Psoas muscle (tissue), 7 donors: ENCODE measurements at regions not wholly inside any gene's neighbourhood (a gene's known extent, or its start where the extent isn't known, plus 50 kb on each side); places are given as distances from the start of the nearest gene placed in this dataset.

ENCODE experiments used
- ATAC-seq, 4 donors: fragments of 200-7000 bp; cut with Tn5 transposase; one replicate each; pipeline ENCODE4 v1.9.1; 2020; ENCODE audit warnings: moderate library complexity in 3 of 4, mild to moderate bottlenecking in 2 of 4
- DNase-seq, 2 donors: peaks; one replicate each; pipeline ENCODE4 v3.0.0-alpha.2; 2020
- H3K27ac ChIP-seq: fragments of 200-600 bp; one replicate; pipeline ENCODE4 v1.8.0; 2022
- H3K27me3 ChIP-seq, 3 donors: fragments of 200-600 bp in 1 of 3; one replicate each; pipeline versions ENCODE4 v1.6.1 to v1.8.0; 2013 to 2022; ENCODE audit warnings: low read length in 2 of 3, mild to moderate bottlenecking in 2 of 3, moderate library complexity in 1 of 3; ENCODE audit not compliant: insufficient read depth in 3 of 3
- H3K36me3 ChIP-seq, 2 donors: fragments of 200-600 bp in 1 of 2; one replicate each; pipeline versions ENCODE4 v1.6.1 to v1.8.0; 2013 to 2022; ENCODE audit warnings: low read depth in 1 of 2, mild to moderate bottlenecking in 1 of 2, moderate library complexity in 1 of 2; ENCODE audit not compliant: insufficient read depth in 1 of 2
- H3K4me1 ChIP-seq: fragments of 200-600 bp; one replicate; pipeline ENCODE4 v1.8.0; 2022
- H3K4me3 ChIP-seq: fragments of 200-600 bp; one replicate; pipeline ENCODE4 v1.8.0; 2022; ENCODE audit warnings: mild to moderate bottlenecking
- H3K9me3 ChIP-seq: fragments of 200-600 bp; one replicate; pipeline ENCODE4 v1.8.0; 2022
- WGBS, 3 donors: extraction: QIAGEN DNeasy Blood & Tissue Kit; methylation state at CpG; one replicate each; pipeline versions ENCODE4 v1.1.6 to v1.1.7; 2013; 5-methylcytosine and 5-hydroxymethylcytosine counted together
- intact Hi-C, 2 donors: fragments of 100-400 bp; cut with DNase I; formaldehyde crosslinking; loops; one replicate each; pipeline versions ENCODE4 v1.11.0 to v1.14.2; 2022
- TF ChIP-seq, protein P1 (sequence below): fragments of 200-600 bp; IDR thresholded peaks from one replicate; pipeline ENCODE4 v1.8.0; 2022; ENCODE audit warnings: antibody characterized with exemption
- donor health status: healthy with polysubstance abuse.
- donor health status: DM: no; HTN: no; CAD: no; lungs with moderate emphysema.
- donor health status: Bipolar disorder and iron deficiency.
- donor health status: healthy.
- donor health status: DM: yes; HTN: yes; CAD: no.
- donor health status: DM: no; HTN: no; CAD: no.
- donor health status: DM: yes; HTN: yes; CAD: no.

DNA sequence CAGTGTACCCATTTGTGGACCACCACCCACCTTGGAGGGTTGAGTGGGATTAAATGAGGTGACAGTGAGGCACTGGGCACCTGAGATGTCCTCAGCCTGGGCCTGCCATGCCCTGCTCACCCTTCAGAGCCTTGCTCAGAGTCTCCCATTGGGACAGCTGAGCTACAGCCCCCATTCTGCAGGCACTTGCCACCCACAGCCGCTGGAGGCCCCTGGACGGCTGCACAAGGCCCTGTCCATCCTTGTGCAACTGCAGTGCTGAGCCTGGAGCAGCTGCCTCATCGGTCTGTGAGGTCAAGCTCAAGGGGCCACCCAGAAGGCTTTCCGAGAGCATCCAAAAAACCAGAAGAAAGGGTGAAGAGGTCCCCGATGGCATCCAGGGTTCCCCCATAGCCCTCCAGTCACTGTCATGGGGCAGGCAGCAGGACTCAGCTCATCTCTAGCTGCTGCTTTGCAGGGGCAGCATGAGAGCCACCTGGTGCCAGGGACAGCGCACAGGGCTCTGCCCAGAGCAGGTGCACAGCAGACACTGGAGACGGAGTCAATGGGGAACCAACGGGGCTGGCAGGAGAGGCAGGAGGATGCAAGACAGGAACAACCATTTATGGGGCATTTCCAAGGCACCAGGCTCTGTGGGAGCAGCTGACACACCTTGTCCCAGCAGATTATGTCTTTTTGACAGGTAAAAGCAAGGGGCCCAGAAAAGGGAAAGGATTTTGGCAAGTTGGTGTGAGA is 84.6 kb downstream of the ARL6IP4 start:
- DNase-seq: peak in 1 of 2 donors; percentile 57
- 31 to 46% (median 33%) methylated on average over 8 of the region's 8 CpGs for WGBS, 3 donors

DNA sequence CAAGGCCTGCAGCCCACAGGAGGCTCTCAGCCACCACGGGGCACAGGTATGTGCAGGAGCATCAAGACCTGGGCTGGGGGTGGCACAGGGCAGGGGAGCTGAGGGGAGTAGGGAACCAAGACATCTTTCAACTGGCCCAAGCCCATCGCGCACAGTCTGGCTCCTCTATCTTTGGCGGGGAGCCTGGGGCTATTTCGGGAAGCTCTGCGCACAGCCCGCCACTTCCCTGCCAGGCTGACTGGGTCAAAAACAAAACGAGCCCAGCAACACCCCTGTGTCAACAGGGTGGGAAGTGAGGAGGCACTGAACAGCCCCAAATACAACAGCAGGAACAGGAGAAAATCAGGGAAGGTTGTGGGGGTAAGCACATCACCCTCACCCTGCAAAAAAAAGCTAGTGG is 83.9 kb downstream of the ARL6IP4 start:
- Histone ChIP-seq H3K27me3 (no peaks in the 10 kb centered on the region), H3K9me3 (no peaks in the 10 kb centered on the region), H3K36me3 (no peaks in the 10 kb centered on the region), H3K27ac (peak overlapping the region; percentile 95), H3K4me3 (no peak overlapping the region), H3K4me1 (peaks cover 81% of the 10 kb centered on the region)
- TF ChIP-seq, protein P1, sequence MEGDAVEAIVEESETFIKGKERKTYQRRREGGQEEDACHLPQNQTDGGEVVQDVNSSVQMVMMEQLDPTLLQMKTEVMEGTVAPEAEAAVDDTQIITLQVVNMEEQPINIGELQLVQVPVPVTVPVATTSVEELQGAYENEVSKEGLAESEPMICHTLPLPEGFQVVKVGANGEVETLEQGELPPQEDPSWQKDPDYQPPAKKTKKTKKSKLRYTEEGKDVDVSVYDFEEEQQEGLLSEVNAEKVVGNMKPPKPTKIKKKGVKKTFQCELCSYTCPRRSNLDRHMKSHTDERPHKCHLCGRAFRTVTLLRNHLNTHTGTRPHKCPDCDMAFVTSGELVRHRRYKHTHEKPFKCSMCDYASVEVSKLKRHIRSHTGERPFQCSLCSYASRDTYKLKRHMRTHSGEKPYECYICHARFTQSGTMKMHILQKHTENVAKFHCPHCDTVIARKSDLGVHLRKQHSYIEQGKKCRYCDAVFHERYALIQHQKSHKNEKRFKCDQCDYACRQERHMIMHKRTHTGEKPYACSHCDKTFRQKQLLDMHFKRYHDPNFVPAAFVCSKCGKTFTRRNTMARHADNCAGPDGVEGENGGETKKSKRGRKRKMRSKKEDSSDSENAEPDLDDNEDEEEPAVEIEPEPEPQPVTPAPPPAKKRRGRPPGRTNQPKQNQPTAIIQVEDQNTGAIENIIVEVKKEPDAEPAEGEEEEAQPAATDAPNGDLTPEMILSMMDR: no peak
- intact Hi-C loops: loop anchor here in 1 of 2 donors (2.0 kb wide), 1 partner anchor 32 kb away; no protein-coding TSS in a partner anchor
- DNase-seq (peak; percentile 74 to 91), ATAC-seq (peak; percentile 60 to 84 (median 70))
- WGBS, 3 donors: 11 to 17% (median 14%) methylated on average over 8 of the region's 8 CpGs

More for the DNA sequence above, 84.6 kb downstream of the ARL6IP4 start:
- peak; percentile 23 to 40 (median 31) for ATAC-seq
- H3K4me3 ChIP-seq: no peak overlapping the region
- TF ChIP-seq, protein P1: no peak
- H3K27me3 ChIP-seq: no peaks in the 10 kb centered on the region
- peaks cover 83% of the 10 kb centered on the region for H3K4me1 ChIP-seq
- H3K36me3 ChIP-seq: no peaks in the 10 kb centered on the region
- intact Hi-C loops: loop anchor here in 1 of 2 donors (2.0 kb wide), 1 partner anchor 32 kb away; no protein-coding TSS in a partner anchor
- H3K27ac ChIP-seq: peak overlapping the region; percentile 95
- H3K9me3 ChIP-seq: no peaks in the 10 kb centered on the region

DNA sequence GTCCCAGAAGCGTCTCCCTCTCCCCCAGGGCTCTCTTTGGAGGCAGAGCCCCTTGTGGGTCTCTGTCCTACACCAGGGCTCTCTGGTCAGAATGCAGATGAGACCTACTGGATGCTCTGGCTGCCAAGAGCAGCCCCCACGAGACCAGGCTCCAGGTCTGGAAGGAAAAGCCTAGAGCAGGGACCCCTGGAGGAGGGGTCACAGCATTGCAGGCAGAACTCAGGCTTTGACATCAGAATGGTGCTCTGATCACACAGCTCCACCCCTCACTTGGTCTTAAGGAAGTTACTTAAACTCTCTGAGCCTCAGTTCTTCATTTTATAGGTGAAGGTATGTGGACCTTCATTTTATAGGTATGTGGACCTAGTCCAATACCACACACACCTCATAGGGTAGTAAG is 83.1 kb downstream of the ARL6IP4 start:
- H3K27me3 ChIP-seq: no peaks in the 10 kb centered on the region
- peak in 1 of 2 donors; percentile 23 for DNase-seq
- ATAC-seq: no peak
- no peaks in the 10 kb centered on the region for H3K36me3 ChIP-seq
- H3K4me1 ChIP-seq: peaks cover 79% of the 10 kb centered on the region
- TF ChIP-seq, protein P1: peak; percentile 12
- H3K9me3 ChIP-seq: no peaks in the 10 kb centered on the region
- H3K4me3 ChIP-seq: peak overlapping the region; percentile 11
- WGBS, 3 donors: 63 to 73% (median 72%) methylated on average over 2 of the region's 2 CpGs
- peak overlapping the region; percentile 95 for H3K27ac ChIP-seq
- intact Hi-C loops: no loop called here

DNA sequence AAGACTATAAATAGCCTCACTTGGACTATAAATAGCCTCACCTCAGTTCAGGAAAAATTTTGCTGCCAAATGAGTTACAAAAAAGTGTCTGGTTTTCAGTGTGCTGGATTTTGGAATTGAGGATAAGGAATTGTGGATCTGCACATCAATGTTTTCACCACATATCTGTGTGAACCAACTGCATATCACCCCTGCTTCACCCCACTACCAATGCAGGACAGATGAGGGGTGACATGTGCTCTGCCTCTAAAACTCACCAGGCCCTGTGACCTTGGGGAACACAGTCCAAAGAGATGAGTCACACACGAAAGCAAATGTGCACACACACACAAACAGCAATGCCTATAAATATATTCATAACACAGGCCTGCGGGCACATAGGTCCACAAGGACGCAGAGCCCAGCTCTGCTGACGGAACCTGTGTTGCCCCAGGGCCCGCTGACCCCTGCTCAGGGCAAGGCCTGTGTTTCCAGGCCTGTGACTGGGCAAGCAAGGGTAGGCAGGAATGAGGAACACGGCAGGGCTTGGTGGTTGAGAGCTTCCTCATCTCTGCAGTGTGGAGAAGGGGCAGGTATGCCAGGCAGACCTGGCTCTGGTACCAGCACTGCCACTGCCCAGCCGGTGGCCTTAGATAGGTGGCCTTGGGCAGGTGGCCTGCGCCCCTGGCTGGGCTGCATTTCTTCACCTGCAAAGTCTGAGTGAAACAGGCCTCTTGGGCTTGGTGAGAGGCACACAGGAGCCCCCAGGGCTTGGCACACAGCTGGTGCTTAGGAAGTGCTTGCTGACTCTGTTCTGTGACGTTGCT is 82.4 kb downstream of the ARL6IP4 start:
- DNase-seq: peak; percentile 45 to 79
- 23 to 32% (median 25%) methylated on average over 9 of the region's 9 CpGs for whole genome bisulfite sequencing, 3 donors

More for the DNA sequence above, 82.4 kb downstream of the ARL6IP4 start:
- H3K4me3 ChIP-seq: no peak overlapping the region
- TF ChIP-seq, protein P1: no peak
- no peaks in the 10 kb centered on the region for H3K9me3 ChIP-seq
- H3K27me3 ChIP-seq: no peaks in the 10 kb centered on the region
- ATAC-seq: peak; percentile 66 to 82 (median 78)
- H3K36me3 ChIP-seq: no peaks in the 10 kb centered on the region
- intact Hi-C loops: no loop called here
- H3K4me1 ChIP-seq: peaks cover 73% of the 10 kb centered on the region
- H3K27ac ChIP-seq: peak overlapping the region; percentile 95
